PC-3 (cell line): ENCODE measurements at regions not wholly inside any gene's neighbourhood (a gene's known extent, or its start where the extent isn't known, plus 50 kb on each side); places are given as distances from the start of the nearest gene placed in this dataset.

Experiments
- ATAC-seq: fragments of 200-7000 bp; cut with Tn5 transposase; 2 replicates; pipeline ENCODE4 v1.9.1; 2020; ENCODE audit warnings: mild to moderate bottlenecking, moderate library complexity
- BruUV-seq: library from RNA; stranded (reverse); fragments of 400-500 nt; replicated peaks from 2 replicates; lab custom pipeline; 2021; lab: Mats Ljungman, UMichigan
- CTCF ChIA-PET: fragments of 300-600 bp; sonication (Branson Sonifier 250); formaldehyde crosslinking; loops from one replicate; lab custom pipeline; 2022; ENCODE audit warnings: antibody characterized with exemption; lab: Charles Lee
- POLR2A ChIA-PET: fragments of 300-600 bp; sonication (Branson Sonifier 250); formaldehyde crosslinking; loops from one replicate; lab custom pipeline; 2022; ENCODE audit warnings: antibody characterized with exemption; ENCODE audit not compliant: unreplicated experiment; lab: Charles Lee
- DNase-seq: peaks from one replicate; pipeline ENCODE4 v3.0.0-alpha.2; 2015
- H2AFZ ChIP-seq: fragments of 300-600 bp; sonication (generic); 2 replicates; pipeline ENCODE4 v1.6.0; 2016; ENCODE audit warnings: antibody characterized with exemption, low read length
- H3F3A ChIP-seq: fragments of 300-600 bp; sonication (generic); one replicate; pipeline ENCODE4 v1.6.0; 2017; ENCODE audit warnings: antibody characterized with exemption, low read length, control low read depth, mild to moderate bottlenecking; ENCODE audit not compliant: unreplicated experiment
- H3K27ac ChIP-seq: fragments of 300-600 bp; sonication (generic); 2 replicates; pipeline ENCODE4 v1.5.1; 2016; ENCODE audit warnings: mild to moderate bottlenecking, low read length
- H3K27me3 ChIP-seq: fragments of 300-600 bp; sonication (generic); 2 replicates; pipeline ENCODE4 v1.6.1; 2016; ENCODE audit warnings: low read length, mixed read lengths
- H3K36me3 ChIP-seq: fragments of 300-600 bp; sonication (generic); 2 replicates; pipeline ENCODE4 v1.6.1; 2016; ENCODE audit warnings: low read depth, mixed run types, low read length, mixed read lengths
- H3K4me1 ChIP-seq: fragments of 300-600 bp; sonication (generic); 2 replicates; pipeline ENCODE4 v1.5.1; 2016; ENCODE audit warnings: low read length; ENCODE audit not compliant: insufficient read depth
- H3K4me2 ChIP-seq: fragments of 300-600 bp; sonication (generic); 2 replicates; pipeline ENCODE4 v1.6.0; 2016; ENCODE audit warnings: low read length
- H3K4me3 ChIP-seq: fragments of 300-600 bp; sonication (generic); 2 replicates; pipeline ENCODE4 v1.5.1; 2016; ENCODE audit warnings: mild to moderate bottlenecking, low read length, mixed read lengths
- H3K79me2 ChIP-seq: fragments of 300-600 bp; sonication (generic); 2 replicates; pipeline ENCODE4 v1.6.1; 2017; ENCODE audit warnings: low read length, mixed read lengths
- H3K9ac ChIP-seq: fragments of 300-600 bp; sonication (generic); 2 replicates; pipeline ENCODE4 v1.6.0; 2016; ENCODE audit warnings: mild to moderate bottlenecking, low read length
- H3K9me2 ChIP-seq: fragments of 300-600 bp; sonication (generic); replicated peaks from 2 replicates; pipeline ENCODE4 v1.6.1; 2016; ENCODE audit warnings: mixed run types, low read length, mixed read lengths
- H3K9me3 ChIP-seq: fragments of 300-600 bp; sonication (generic); 2 replicates; pipeline ENCODE4 v1.6.1; 2016; ENCODE audit warnings: low read length, mixed read lengths
- H4K20me1 ChIP-seq: fragments of 300-600 bp; sonication (generic); 2 replicates; pipeline ENCODE4 v1.6.1; 2016; ENCODE audit warnings: low read length, mixed read lengths
- EZH2 ChIP-seq: fragments of 300-600 bp; sonication (generic); IDR thresholded peaks from one replicate; pipeline ENCODE4 v1.6.1; 2017; ENCODE audit warnings: antibody characterized with exemption, mild to moderate bottlenecking, low read length; ENCODE audit not compliant: unreplicated experiment
- EZH2phosphoT487 ChIP-seq: fragments of 300-600 bp; sonication (generic); IDR thresholded peaks from 2 replicates; pipeline ENCODE4 v1.6.1; 2018; ENCODE audit warnings: mild to moderate bottlenecking, antibody characterized with exemption, low read length, borderline replicate concordance
- intact Hi-C: fragments of 100-400 bp; cut with micrococcal nuclease; formaldehyde crosslinking; loops from 2 replicates; pipeline ENCODE4 v1.9.0; 2023
- TF ChIP-seq, protein P1 (sequence below): fragments of 300-600 bp; sonication (generic); conservative IDR thresholded peaks from 2 replicates; pipeline ENCODE4 v1.5.1; 2017; ENCODE audit warnings: antibody characterized with exemption, low read depth, mild to moderate bottlenecking, low read length

DNA sequence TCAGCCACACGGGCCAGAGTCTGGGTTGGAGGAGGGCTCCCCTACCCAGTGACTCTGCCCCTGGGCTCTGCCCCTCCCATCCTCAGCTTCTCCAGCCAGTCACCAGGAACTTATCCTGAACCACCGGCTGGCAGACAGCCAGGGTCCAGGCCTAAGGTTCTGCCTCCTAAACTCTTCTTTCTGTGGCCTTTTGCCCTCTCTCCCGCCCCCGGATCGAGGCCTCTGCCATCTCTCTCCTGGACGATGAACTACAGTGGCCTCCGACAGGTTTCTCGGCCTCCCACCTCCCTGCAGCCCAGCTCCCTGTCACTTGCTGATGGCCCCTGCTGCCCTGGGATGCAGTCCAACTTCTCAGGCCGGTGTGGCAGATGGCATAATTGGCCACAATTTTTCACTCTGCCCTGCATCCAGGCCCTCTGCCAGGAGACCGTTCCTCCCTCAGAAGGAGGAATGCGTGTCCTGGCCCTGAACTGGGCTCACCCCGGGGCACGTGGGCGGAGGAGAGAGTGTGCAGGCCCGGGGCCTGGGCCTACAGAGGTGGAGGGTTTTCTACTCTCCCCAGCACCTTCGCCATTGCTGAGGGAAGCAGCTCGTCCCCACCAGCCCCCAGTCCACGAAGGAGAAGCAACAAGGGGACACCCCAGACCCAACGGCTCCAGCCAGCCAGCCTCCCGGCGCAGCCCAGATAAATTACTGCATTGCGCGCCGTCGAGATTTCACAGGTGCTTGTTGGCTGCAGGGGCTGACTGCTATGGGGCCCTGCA is 81.9 kb upstream of the LRPAP1 start:
- ChIA-PET CTCF (no interaction called here), POLR2A (no interaction called here)
- H2AFZ ChIP-seq: no peak overlapping the region
- H4K20me1 ChIP-seq: no peaks in the 10 kb centered on the region
- H3F3A ChIP-seq: no peaks in the 10 kb centered on the region
- no peaks in the 10 kb centered on the region for H3K36me3 ChIP-seq
- no TSS peak for BruUV-seq
- TF ChIP-seq EZH2phosphoT487 (no peak), EZH2 (no peak)
- TF ChIP-seq, protein P1, sequence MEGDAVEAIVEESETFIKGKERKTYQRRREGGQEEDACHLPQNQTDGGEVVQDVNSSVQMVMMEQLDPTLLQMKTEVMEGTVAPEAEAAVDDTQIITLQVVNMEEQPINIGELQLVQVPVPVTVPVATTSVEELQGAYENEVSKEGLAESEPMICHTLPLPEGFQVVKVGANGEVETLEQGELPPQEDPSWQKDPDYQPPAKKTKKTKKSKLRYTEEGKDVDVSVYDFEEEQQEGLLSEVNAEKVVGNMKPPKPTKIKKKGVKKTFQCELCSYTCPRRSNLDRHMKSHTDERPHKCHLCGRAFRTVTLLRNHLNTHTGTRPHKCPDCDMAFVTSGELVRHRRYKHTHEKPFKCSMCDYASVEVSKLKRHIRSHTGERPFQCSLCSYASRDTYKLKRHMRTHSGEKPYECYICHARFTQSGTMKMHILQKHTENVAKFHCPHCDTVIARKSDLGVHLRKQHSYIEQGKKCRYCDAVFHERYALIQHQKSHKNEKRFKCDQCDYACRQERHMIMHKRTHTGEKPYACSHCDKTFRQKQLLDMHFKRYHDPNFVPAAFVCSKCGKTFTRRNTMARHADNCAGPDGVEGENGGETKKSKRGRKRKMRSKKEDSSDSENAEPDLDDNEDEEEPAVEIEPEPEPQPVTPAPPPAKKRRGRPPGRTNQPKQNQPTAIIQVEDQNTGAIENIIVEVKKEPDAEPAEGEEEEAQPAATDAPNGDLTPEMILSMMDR: no peak
- no peaks in the 10 kb centered on the region for H3K79me2 ChIP-seq
- H3K9me3 ChIP-seq: no peaks in the 10 kb centered on the region
- H3K9ac ChIP-seq: no peak overlapping the region
- no peaks in the 10 kb centered on the region for H3K9me2 ChIP-seq
- no peak for ATAC-seq
- H3K4me1 ChIP-seq: no peaks in the 10 kb centered on the region
- H3K27ac ChIP-seq: no peak overlapping the region
- no peak overlapping the region for H3K4me3 ChIP-seq
- intact Hi-C loops: no loop called here
- H3K4me2 ChIP-seq: no peak overlapping the region
- H3K27me3 ChIP-seq: no peaks in the 10 kb centered on the region
- DNase-seq: no peak

DNA sequence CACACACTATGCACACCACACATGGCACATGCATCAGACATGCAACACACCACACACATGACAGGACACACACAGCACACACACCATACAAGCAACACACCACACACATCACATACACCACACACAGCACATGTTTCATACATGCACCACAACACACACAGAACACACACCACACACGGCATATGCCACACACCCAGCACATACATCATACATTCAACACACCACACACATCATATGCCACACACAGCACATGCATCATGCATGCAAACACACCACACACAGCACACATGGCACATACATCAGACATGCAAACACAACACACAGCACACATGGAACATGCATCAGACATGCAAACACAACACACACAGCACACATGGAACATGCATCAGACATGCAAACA is 80.7 kb upstream of the LRPAP1 start:
- H3K27ac ChIP-seq: no peak overlapping the region
- no peaks in the 10 kb centered on the region for H3K36me3 ChIP-seq
- no peak overlapping the region for H3K4me3 ChIP-seq
- H3K9me2 ChIP-seq: no peaks in the 10 kb centered on the region
- ATAC-seq: no peak
- TF ChIP-seq, protein P1: no peak
- TF ChIP-seq EZH2phosphoT487 (no peak), EZH2 (no peak)
- no peaks in the 10 kb centered on the region for H3F3A ChIP-seq
- H3K79me2 ChIP-seq: no peaks in the 10 kb centered on the region
- H3K9me3 ChIP-seq: no peaks in the 10 kb centered on the region
- no peak overlapping the region for H2AFZ ChIP-seq
- H3K4me2 ChIP-seq: no peak overlapping the region
- CTCF ChIA-PET: no interaction called here
- no peak for DNase-seq
- H3K4me1 ChIP-seq: no peaks in the 10 kb centered on the region
- H3K27me3 ChIP-seq: no peaks in the 10 kb centered on the region
- no TSS peak for BruUV-seq
- intact Hi-C loops: no loop called here
- H4K20me1 ChIP-seq: no peaks in the 10 kb centered on the region
- POLR2A ChIA-PET: no interaction called here
- H3K9ac ChIP-seq: no peak overlapping the region

DNA sequence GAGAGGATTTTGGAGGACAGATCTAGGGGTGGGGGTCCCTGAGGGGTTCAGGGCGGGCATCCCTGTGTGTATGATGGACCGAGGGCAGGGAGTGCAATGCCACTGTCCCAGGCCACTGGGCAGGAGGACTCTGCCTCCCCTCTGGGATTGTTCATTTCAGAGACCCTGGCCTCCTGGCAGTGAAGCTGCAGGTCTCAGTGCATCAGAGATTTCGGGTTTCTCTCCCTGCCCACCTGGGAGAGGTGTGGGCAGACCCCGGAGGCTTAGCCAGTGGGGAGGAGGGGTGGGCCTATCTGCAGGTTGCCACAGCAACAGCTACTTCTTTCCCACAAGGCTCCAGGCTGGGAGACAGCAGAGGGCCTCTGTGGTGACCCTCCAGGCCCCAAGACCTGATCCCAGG is 80.1 kb upstream of the LRPAP1 start:
- H3K9me2 ChIP-seq: no peaks in the 10 kb centered on the region
- CTCF ChIA-PET: no interaction called here
- H3K79me2 ChIP-seq: no peaks in the 10 kb centered on the region
- H3K27me3 ChIP-seq: no peaks in the 10 kb centered on the region
- no peaks in the 10 kb centered on the region for H4K20me1 ChIP-seq
- POLR2A ChIA-PET: no interaction called here
- no peaks in the 10 kb centered on the region for H3F3A ChIP-seq
- H3K4me3 ChIP-seq: no peak overlapping the region
- ATAC-seq (no peak), DNase-seq (no peak)
- no TSS peak for BruUV-seq
- no peak overlapping the region for H2AFZ ChIP-seq
- no peak overlapping the region for H3K4me2 ChIP-seq
- intact Hi-C loops: no loop called here
- TF ChIP-seq, protein P1: no peak
- TF ChIP-seq EZH2phosphoT487: no peak
- TF ChIP-seq EZH2: no peak
- H3K36me3 ChIP-seq: no peaks in the 10 kb centered on the region
- no peak overlapping the region for H3K27ac ChIP-seq
- H3K4me1 ChIP-seq: no peaks in the 10 kb centered on the region
- no peaks in the 10 kb centered on the region for H3K9me3 ChIP-seq
- H3K9ac ChIP-seq: no peak overlapping the region
